ENCODE measurements at regions not wholly inside any gene's neighbourhood (a gene's known extent, or its start where the extent isn't known, plus 50 kb on each side); places are given as distances from the start of the nearest gene placed in this dataset.

DNA sequence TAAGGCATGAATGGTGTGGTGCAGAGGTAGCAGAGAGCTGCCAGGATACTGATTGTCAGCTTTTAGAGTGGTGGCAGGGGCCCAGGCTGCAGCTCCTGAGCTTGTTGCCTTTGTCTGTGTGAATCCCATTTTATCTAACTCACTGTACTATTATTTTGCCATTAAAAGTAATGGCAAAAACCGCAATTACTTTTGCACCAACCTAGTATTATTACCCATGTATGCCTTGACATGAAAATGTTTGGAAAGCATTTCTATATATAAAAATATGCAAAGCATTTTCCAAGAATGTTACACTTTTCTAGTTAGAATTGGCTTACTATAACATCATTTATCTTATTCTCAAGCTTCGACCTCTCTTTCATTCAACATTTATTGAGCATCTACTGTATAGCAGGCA is 308.1 kb upstream of the MYOCD start:
- Histone ChIP-seq H3K36me3 (ENCODE audit: control insufficient read depth in 1 of 2, insufficient read depth in 2 of 2, low read length in 2 of 2) (no peaks in the 10 kb centered on the region), H4K8ac (ENCODE audit: low read depth, low read length) (no peak overlapping the region)
- no CpG with 5 or more reads among the region's 2 CpGs for WGBS (ENCODE audit: extremely low coverage, insufficient coverage, insufficient read length)

DNA sequence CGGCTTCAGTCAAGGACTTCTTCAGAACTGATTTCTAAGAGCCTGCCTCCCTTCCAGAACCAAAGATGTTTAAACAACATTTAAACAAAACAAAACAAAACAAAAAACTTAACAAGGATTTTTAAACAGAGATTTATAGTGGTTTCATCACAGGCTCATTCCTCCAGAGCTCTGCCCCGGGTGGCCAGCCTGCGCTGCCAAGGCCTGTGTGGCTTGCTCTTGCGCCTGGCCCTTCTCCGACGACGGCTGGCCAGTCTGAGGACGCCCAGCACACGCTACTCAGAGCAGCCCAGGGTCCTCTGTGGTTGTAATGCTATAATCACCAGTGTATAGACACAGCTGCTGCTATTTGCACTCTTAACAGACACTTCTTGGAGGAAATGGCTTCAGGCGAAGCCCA is 307.2 kb upstream of the MYOCD start:
- no peak for DNase-seq
- H2AFZ ChIP-seq (ENCODE audit: insufficient read depth, low read length, poor library complexity) = no peak overlapping the region
- H3K4me3 ChIP-seq (ENCODE audit: low read depth, low read length) = no peak overlapping the region
- H3K14ac ChIP-seq (ENCODE audit: low read length) = no peak overlapping the region
- H4K8ac ChIP-seq (ENCODE audit: low read depth, low read length) = no peak overlapping the region
- peaks cover 0 to 1% of the 10 kb centered on the region in 2 experiments for H3K4me1 ChIP-seq (ENCODE audit: control insufficient read depth in 1 of 2, insufficient read depth in 2 of 2, low read length in 2 of 2)
- H3K4ac ChIP-seq (ENCODE audit: low read depth, low read length) = no peak overlapping the region
- H3K18ac ChIP-seq (ENCODE audit: low read length) = no peak overlapping the region
- no peaks in the 10 kb centered on the region for H3K79me2 ChIP-seq (ENCODE audit: control insufficient read depth, insufficient read depth, low read length, poor library complexity)
- no peak overlapping the region for H4K91ac ChIP-seq (ENCODE audit: low read depth, low read length)
- no peak overlapping the region for H2AK5ac ChIP-seq (ENCODE audit: low read length)
- no peak overlapping the region for H3K9ac ChIP-seq (ENCODE audit: low read length)
- no peak overlapping the region for H3K27ac ChIP-seq (ENCODE audit: low read depth, low read length)
- H2BK12ac ChIP-seq (ENCODE audit: low read length) = no peak overlapping the region
- H3K79me1 ChIP-seq (ENCODE audit: low read length) = no peaks in the 10 kb centered on the region
- H2BK120ac ChIP-seq (ENCODE audit: insufficient read depth, low read length, poor library complexity) = no peak overlapping the region
- no peak overlapping the region for H3K4me2 ChIP-seq (ENCODE audit: low read length)
- H2BK5ac ChIP-seq (ENCODE audit: low read depth, low read length, poor library complexity) = no peak overlapping the region
- WGBS (ENCODE audit: extremely low coverage, insufficient coverage, insufficient read length) = no CpG with 5 or more reads among the region's 10 CpGs
- H3K36me3 ChIP-seq (ENCODE audit: control insufficient read depth in 1 of 2, insufficient read depth in 2 of 2, low read length in 2 of 2) = no peaks in the 10 kb centered on the region
- H4K12ac ChIP-seq (ENCODE audit: low read depth, low read length) = no peak overlapping the region
- no peaks in the 10 kb centered on the region for H3K9me3 ChIP-seq (ENCODE audit: insufficient read depth, low read depth, low read length)
- no peaks in the 10 kb centered on the region for H3K27me3 ChIP-seq (ENCODE audit: insufficient read depth, low read length)
- no peak overlapping the region for H3K23ac ChIP-seq (ENCODE audit: low read length)

More for the DNA sequence above, 308.1 kb upstream of the MYOCD start:
- no peak overlapping the region for H3K23ac ChIP-seq (ENCODE audit: low read length)
- H3K27me3 ChIP-seq (ENCODE audit: insufficient read depth, low read length) = no peaks in the 10 kb centered on the region
- no peak overlapping the region for H3K14ac ChIP-seq (ENCODE audit: low read length)
- no peak for DNase-seq
- H4K12ac ChIP-seq (ENCODE audit: low read depth, low read length) = no peak overlapping the region
- H3K4me1 ChIP-seq (ENCODE audit: control insufficient read depth in 1 of 2, insufficient read depth in 2 of 2, low read length in 2 of 2) = peaks cover 0 to 1% of the 10 kb centered on the region in 2 experiments
- H3K9me3 ChIP-seq (ENCODE audit: insufficient read depth, low read depth, low read length) = no peaks in the 10 kb centered on the region
- H3K79me2 ChIP-seq (ENCODE audit: control insufficient read depth, insufficient read depth, low read length, poor library complexity) = no peaks in the 10 kb centered on the region
- H2AK5ac ChIP-seq (ENCODE audit: low read length) = no peak overlapping the region
- H4K91ac ChIP-seq (ENCODE audit: low read depth, low read length) = no peak overlapping the region
- no peak overlapping the region for H3K4me2 ChIP-seq (ENCODE audit: low read length)
- no peak overlapping the region for H3K9ac ChIP-seq (ENCODE audit: low read length)
- no peak overlapping the region for H2AFZ ChIP-seq (ENCODE audit: insufficient read depth, low read length, poor library complexity)
- no peak overlapping the region for H3K4ac ChIP-seq (ENCODE audit: low read depth, low read length)
- no peak overlapping the region for H3K27ac ChIP-seq (ENCODE audit: low read depth, low read length)
- H2BK120ac ChIP-seq (ENCODE audit: insufficient read depth, low read length, poor library complexity) = no peak overlapping the region
- no peak overlapping the region for H3K4me3 ChIP-seq (ENCODE audit: low read depth, low read length)
- H2BK12ac ChIP-seq (ENCODE audit: low read length) = no peak overlapping the region
- no peaks in the 10 kb centered on the region for H3K79me1 ChIP-seq (ENCODE audit: low read length)
- no peak overlapping the region for H3K18ac ChIP-seq (ENCODE audit: low read length)
- no peak overlapping the region for H2BK5ac ChIP-seq (ENCODE audit: low read depth, low read length, poor library complexity)

DNA sequence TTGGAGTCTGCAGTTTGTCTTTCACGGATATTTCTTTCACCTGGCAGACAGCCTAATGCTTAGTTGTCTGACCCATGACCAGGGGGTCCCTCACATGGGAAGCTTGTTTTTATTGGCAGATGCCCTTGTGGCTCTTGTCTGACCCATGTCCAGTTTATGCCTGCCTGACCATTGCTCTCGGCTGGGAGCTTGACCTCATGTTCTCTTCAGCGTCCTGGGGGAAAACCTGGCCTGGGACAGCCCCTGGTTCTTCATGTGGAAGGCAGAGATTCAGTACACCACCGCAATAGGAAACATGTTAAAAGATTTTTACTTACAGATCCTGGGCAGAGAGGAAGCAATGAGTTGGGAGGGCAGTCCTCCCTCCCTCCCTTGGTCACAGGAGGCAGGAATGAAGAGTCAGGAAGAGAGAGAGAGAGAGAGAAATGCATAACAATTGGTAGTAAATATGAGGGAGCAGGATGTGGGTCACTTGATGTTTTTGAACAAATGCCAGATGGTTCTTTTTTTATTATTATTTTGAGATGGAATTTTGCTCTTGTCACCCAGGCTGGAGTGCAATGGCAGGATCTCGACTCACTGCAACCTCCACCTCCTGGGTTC is 302.7 kb upstream of the MYOCD start:
- Histone ChIP-seq H2AFZ (ENCODE audit: insufficient read depth, low read length, poor library complexity) (no peak overlapping the region), H2BK5ac (ENCODE audit: low read depth, low read length, poor library complexity) (no peak overlapping the region)

DNA sequence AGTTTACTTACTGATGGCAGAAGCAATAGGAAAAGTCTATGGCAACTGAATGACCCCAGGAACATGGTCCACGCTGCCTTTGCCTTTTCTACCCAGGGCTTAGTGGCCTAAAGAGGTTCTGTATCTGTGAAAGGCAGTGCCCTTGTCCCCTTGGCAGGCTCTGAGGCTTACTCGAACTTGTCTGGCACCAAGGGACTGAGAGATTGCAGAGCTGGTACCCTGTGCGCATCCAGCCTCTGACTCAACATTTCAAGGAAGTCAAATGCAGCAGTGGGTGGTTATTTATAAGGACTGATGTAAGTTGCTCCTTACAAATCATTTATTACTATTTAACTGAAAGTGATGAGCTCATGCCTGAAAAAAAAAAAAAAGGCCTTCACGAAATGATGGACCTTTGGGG is 299.9 kb upstream of the MYOCD start:
- Histone ChIP-seq H2BK5ac (ENCODE audit: low read depth, low read length, poor library complexity) (no peak overlapping the region), H3K23ac (ENCODE audit: low read length) (no peak overlapping the region), H3K4me2 (ENCODE audit: low read length) (no peak overlapping the region), H4K91ac (ENCODE audit: low read depth, low read length) (no peak overlapping the region), H3K4me3 (ENCODE audit: low read depth, low read length) (no peak overlapping the region), H3K79me2 (ENCODE audit: control insufficient read depth, insufficient read depth, low read length, poor library complexity) (no peaks in the 10 kb centered on the region), H4K12ac (ENCODE audit: low read depth, low read length) (no peak overlapping the region), H3K14ac (ENCODE audit: low read length) (no peak overlapping the region), H3K27me3 (ENCODE audit: insufficient read depth, low read length) (no peaks in the 10 kb centered on the region), H3K9ac (ENCODE audit: low read length) (no peak overlapping the region), H3K79me1 (ENCODE audit: low read length) (no peaks in the 10 kb centered on the region), H2AK5ac (ENCODE audit: low read length) (no peak overlapping the region), H3K4ac (ENCODE audit: low read depth, low read length) (no peak overlapping the region), H4K8ac (ENCODE audit: low read depth, low read length) (no peak overlapping the region), H3K27ac (ENCODE audit: low read depth, low read length) (no peak overlapping the region), H2BK12ac (ENCODE audit: low read length) (no peak overlapping the region), H3K18ac (ENCODE audit: low read length) (no peak overlapping the region), H3K4me1 (ENCODE audit: control insufficient read depth in 1 of 2, insufficient read depth in 2 of 2, low read length in 2 of 2) (no peaks in the 10 kb centered on the region), H2BK120ac (ENCODE audit: insufficient read depth, low read length, poor library complexity) (no peak overlapping the region), H3K9me3 (ENCODE audit: insufficient read depth, low read depth, low read length) (no peaks in the 10 kb centered on the region), H2AFZ (ENCODE audit: insufficient read depth, low read length, poor library complexity) (no peak overlapping the region), H3K36me3 (ENCODE audit: control insufficient read depth in 1 of 2, insufficient read depth in 2 of 2, low read length in 2 of 2) (no peaks in the 10 kb centered on the region)
- no peak for DNase-seq
- WGBS (ENCODE audit: extremely low coverage, insufficient coverage, insufficient read length) = no CpG with 5 or more reads among the region's 4 CpGs

More for the DNA sequence above, 302.7 kb upstream of the MYOCD start:
- Histone ChIP-seq H2BK120ac (ENCODE audit: insufficient read depth, low read length, poor library complexity) (no peak overlapping the region), H3K9me3 (ENCODE audit: insufficient read depth, low read depth, low read length) (no peaks in the 10 kb centered on the region), H3K27ac (ENCODE audit: low read depth, low read length) (no peak overlapping the region), H3K36me3 (ENCODE audit: control insufficient read depth in 1 of 2, insufficient read depth in 2 of 2, low read length in 2 of 2) (no peaks in the 10 kb centered on the region), H3K4me3 (ENCODE audit: low read depth, low read length) (no peak overlapping the region), H3K27me3 (ENCODE audit: insufficient read depth, low read length) (no peaks in the 10 kb centered on the region), H2BK12ac (ENCODE audit: low read length) (no peak overlapping the region), H3K18ac (ENCODE audit: low read length) (no peak overlapping the region), H3K4ac (ENCODE audit: low read depth, low read length) (no peak overlapping the region), H3K4me1 (ENCODE audit: control insufficient read depth in 1 of 2, insufficient read depth in 2 of 2, low read length in 2 of 2) (peaks cover 0 to 1% of the 10 kb centered on the region in 2 experiments), H3K79me2 (ENCODE audit: control insufficient read depth, insufficient read depth, low read length, poor library complexity) (no peaks in the 10 kb centered on the region), H3K14ac (ENCODE audit: low read length) (no peak overlapping the region), H3K23ac (ENCODE audit: low read length) (no peak overlapping the region), H4K91ac (ENCODE audit: low read depth, low read length) (no peak overlapping the region), H3K9ac (ENCODE audit: low read length) (no peak overlapping the region), H4K12ac (ENCODE audit: low read depth, low read length) (no peak overlapping the region), H2AK5ac (ENCODE audit: low read length) (no peak overlapping the region), H4K8ac (ENCODE audit: low read depth, low read length) (no peak overlapping the region), H3K4me2 (ENCODE audit: low read length) (no peak overlapping the region), H3K79me1 (ENCODE audit: low read length) (no peaks in the 10 kb centered on the region)
- no peak for DNase-seq
- no CpG with 5 or more reads among the region's 5 CpGs for WGBS (ENCODE audit: extremely low coverage, insufficient coverage, insufficient read length)
